ENCODE measurements at regions not wholly inside any gene's neighbourhood (a gene's known extent, or its start where the extent isn't known, plus 50 kb on each side); places are given as distances from the start of the nearest gene placed in this dataset.

- peak; percentile 61 for DNase-seq (ENCODE audit: low read depth)
These were observed 219.2 kb upstream of the TBX3 start for GRCh38 chr12:114903083-114903691.

GRCh38 chr12:114902665-114903064 is 218.7 kb upstream of the TBX3 start:
- no peak for DNase-seq (ENCODE audit: low read depth)

GRCh38 chr12:114901316-114901715 is 217.3 kb upstream of the TBX3 start:
- DNase-seq (ENCODE audit: low read depth), result no peak

GRCh38 chr12:114898159-114898558 is 214.2 kb upstream of the TBX3 start:
- DNase-seq (ENCODE audit: low read depth), result no peak

GRCh38 chr12:114895827-114896226 is 211.9 kb upstream of the TBX3 start:
- no peak for DNase-seq (ENCODE audit: low read depth)

GRCh38 chr12:114895081-114895480 is 211.1 kb upstream of the TBX3 start:
- DNase-seq (ENCODE audit: low read depth), result no peak

- DNase-seq (ENCODE audit: low read depth), result no peak
These were observed 210.1 kb upstream of the TBX3 start for GRCh38 chr12:114894076-114894475.

GRCh38 chr12:114888928-114889584 is 205.1 kb upstream of the TBX3 start:
- DNase-seq (ENCODE audit: low read depth), result no peak

GRCh38 chr12:114888448-114888847 is 204.5 kb upstream of the TBX3 start:
- DNase-seq (ENCODE audit: low read depth), result peak; percentile 8

- DNase-seq (ENCODE audit: low read depth), result no peak
These were observed 201.5 kb upstream of the TBX3 start for GRCh38 chr12:114885501-114885900.

GRCh38 chr12:114884575-114884974 is 200.6 kb upstream of the TBX3 start:
- DNase-seq (ENCODE audit: low read depth), result no peak

GRCh38 chr12:114882083-114882482 is 198.1 kb upstream of the TBX3 start:
- no peak for DNase-seq (ENCODE audit: low read depth)

GRCh38 chr12:114879354-114879753 is 195.4 kb upstream of the TBX3 start:
- no peak for DNase-seq (ENCODE audit: low read depth)

- DNase-seq (ENCODE audit: low read depth), result no peak
These were observed 194.8 kb upstream of the TBX3 start for GRCh38 chr12:114878781-114879180.

- DNase-seq (ENCODE audit: low read depth), result no peak
These were observed 193.1 kb upstream of the TBX3 start for GRCh38 chr12:114876968-114877680.

- DNase-seq (ENCODE audit: low read depth), result no peak
These were observed 191.3 kb upstream of the TBX3 start for GRCh38 chr12:114875313-114875712.

- DNase-seq (ENCODE audit: low read depth), result no peak
These were observed 189.7 kb upstream of the TBX3 start for GRCh38 chr12:114873656-114874055.

GRCh38 chr12:114868995-114869834 is 185.2 kb upstream of the TBX3 start:
- peak; percentile 13 for DNase-seq (ENCODE audit: low read depth)

GRCh38 chr12:114866331-114866730 is 182.4 kb upstream of the TBX3 start:
- no peak for DNase-seq (ENCODE audit: low read depth)

GRCh38 chr12:114864837-114865551 is 181.0 kb upstream of the TBX3 start:
- no peak for DNase-seq (ENCODE audit: low read depth)

- DNase-seq (ENCODE audit: low read depth), result no peak
These were observed 179.9 kb upstream of the TBX3 start for GRCh38 chr12:114863911-114864310.

GRCh38 chr12:114860969-114861368 is 177.0 kb upstream of the TBX3 start:
- no peak for DNase-seq (ENCODE audit: low read depth)
